Astrocyte (in vitro differentiated cells and primary cell): ENCODE measurements at regions not wholly inside any gene's neighbourhood (a gene's known extent, or its start where the extent isn't known, plus 50 kb on each side); places are given as distances from the start of the nearest gene placed in this dataset.

Experiments
- DNase-seq: peaks from one replicate; pipeline ENCODE4 v3.0.0-alpha.2; 2010; ENCODE audit warnings: low read depth
- FAIRE-seq: peaks from 2 replicates; lab custom pipeline; 2011; peaks lifted over from hg19 to GRCh38; lab: Jason Lieb, UNC
- H2AFZ ChIP-seq: 2 replicates; pipeline ENCODE4 v1.6.0; 2012; ENCODE audit warnings: low read depth, low read length, inconsistent platforms
- H3K27ac ChIP-seq: 2 replicates; pipeline ENCODE4 v1.5.1; 2011; ENCODE audit warnings: low read depth, low read length, inconsistent platforms
- H3K27me3 ChIP-seq: 2 replicates; pipeline ENCODE4 v1.6.0; 2011; ENCODE audit warnings: low read length, inconsistent platforms; ENCODE audit not compliant: insufficient read depth
- H3K36me3 ChIP-seq: 2 replicates; pipeline ENCODE4 v1.5.1; 2011; ENCODE audit warnings: low read length, inconsistent platforms; ENCODE audit not compliant: insufficient read depth
- H3K4me1 ChIP-seq: 2 replicates; pipeline ENCODE4 v1.5.1; 2011; ENCODE audit warnings: low read length, inconsistent platforms; ENCODE audit not compliant: insufficient read depth
- H3K4me2 ChIP-seq: 2 replicates; pipeline ENCODE4 v1.6.0; 2012; ENCODE audit warnings: low read length, inconsistent platforms
- H3K4me3 ChIP-seq: 2 replicates; pipeline ENCODE4 v1.5.1; 2011; ENCODE audit warnings: low read depth, mild to moderate bottlenecking, low read length, inconsistent platforms; ENCODE audit not compliant: insufficient read depth
- H3K79me2 ChIP-seq: 2 replicates; pipeline ENCODE4 v1.6.0; 2012; ENCODE audit warnings: mild to moderate bottlenecking, low read length, inconsistent platforms; ENCODE audit not compliant: insufficient read depth
- H3K9ac ChIP-seq: 2 replicates; pipeline ENCODE4 v1.6.0; 2012; ENCODE audit warnings: mild to moderate bottlenecking, low read length, inconsistent platforms
- H3K9me3 ChIP-seq: 2 replicates; pipeline ENCODE4 v1.5.1; 2012; ENCODE audit warnings: low read depth, mild to moderate bottlenecking, low read length, inconsistent platforms; ENCODE audit not compliant: insufficient read depth
- H4K20me1 ChIP-seq: 2 replicates; pipeline ENCODE4 v1.6.0; 2012; ENCODE audit warnings: low read length, inconsistent platforms; ENCODE audit not compliant: insufficient read depth
- H3K27ac Mint-ChIP-seq: one replicate; pipeline ENCODE4 v1.8.0; 2021; ENCODE audit warnings: mild to moderate bottlenecking, mixed read lengths; ENCODE audit not compliant: unreplicated experiment
- H3K27me3 Mint-ChIP-seq: one replicate; pipeline ENCODE4 v1.8.0; 2021; ENCODE audit warnings: low read depth, mixed read lengths; ENCODE audit not compliant: unreplicated experiment
- H3K36me3 Mint-ChIP-seq: one replicate; pipeline ENCODE4 v1.8.0; 2021; ENCODE audit warnings: low read depth, mixed read lengths; ENCODE audit not compliant: unreplicated experiment
- H3K4me1 Mint-ChIP-seq: one replicate; pipeline ENCODE4 v1.8.0; 2021; ENCODE audit warnings: low read depth, mixed read lengths; ENCODE audit not compliant: unreplicated experiment
- H3K4me3 Mint-ChIP-seq: one replicate; pipeline ENCODE4 v1.8.0; 2021; ENCODE audit warnings: mild to moderate bottlenecking, moderate library complexity, mixed read lengths; ENCODE audit not compliant: unreplicated experiment
- H3K9me3 Mint-ChIP-seq: one replicate; pipeline ENCODE4 v1.8.0; 2021; ENCODE audit warnings: mild to moderate bottlenecking, mixed read lengths; ENCODE audit not compliant: unreplicated experiment
- EZH2 ChIP-seq: IDR thresholded peaks from 2 replicates; pipeline ENCODE4 v1.6.1; 2012; ENCODE audit warnings: mild to moderate bottlenecking, low read length, inconsistent platforms; ENCODE audit not compliant: insufficient read depth
- TF ChIP-seq, protein P1 (sequence below): IDR thresholded peaks from 2 replicates; pipeline ENCODE4 v1.5.1; 2011; ENCODE audit warnings: low read depth, mild to moderate bottlenecking, inconsistent platforms, low read length, moderate library complexity; ENCODE audit not compliant: insufficient read depth

DNA sequence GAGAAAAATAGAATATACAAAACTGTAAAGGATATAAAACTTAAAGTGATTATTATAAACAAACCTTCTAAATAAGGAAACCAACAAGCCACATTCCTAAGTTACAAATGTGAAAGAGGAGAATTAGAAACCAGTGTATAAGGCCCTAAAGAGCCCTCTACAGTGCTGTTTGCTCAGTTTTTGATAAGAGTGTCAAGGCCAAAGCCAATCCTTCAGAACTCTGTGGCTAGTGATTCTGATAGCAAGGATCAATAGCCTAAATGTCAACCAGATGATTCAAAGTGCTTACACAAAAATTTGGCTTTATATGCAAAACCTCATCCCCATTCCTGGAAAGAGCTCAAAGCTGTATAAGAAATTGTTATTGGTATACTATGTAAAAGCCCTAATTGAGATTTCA, 104.6 kb upstream of the HTR1E start:
- no peak overlapping the region for H3K4me3 Mint-ChIP-seq
- H3K4me1 ChIP-seq: no peaks in the 10 kb centered on the region
- H2AFZ ChIP-seq: no peak overlapping the region
- H4K20me1 ChIP-seq: no peaks in the 10 kb centered on the region
- no peak overlapping the region for H3K27ac ChIP-seq
- no peaks in the 10 kb centered on the region for H3K79me2 ChIP-seq
- DNase-seq: no peak
- TF ChIP-seq EZH2: no peak
- H3K9me3 ChIP-seq: no peaks in the 10 kb centered on the region
- H3K4me2 ChIP-seq: no peak overlapping the region
- no peaks in the 10 kb centered on the region for H3K4me1 Mint-ChIP-seq
- H3K27ac Mint-ChIP-seq: no peak overlapping the region
- H3K4me3 ChIP-seq: no peak overlapping the region
- H3K36me3 Mint-ChIP-seq: no peaks in the 10 kb centered on the region
- H3K27me3 Mint-ChIP-seq: no peaks in the 10 kb centered on the region
- H3K36me3 ChIP-seq: no peaks in the 10 kb centered on the region
- no peaks in the 10 kb centered on the region for H3K9me3 Mint-ChIP-seq
- H3K9ac ChIP-seq: no peak overlapping the region
- H3K27me3 ChIP-seq: no peaks in the 10 kb centered on the region
- FAIRE-seq: no peak

DNA sequence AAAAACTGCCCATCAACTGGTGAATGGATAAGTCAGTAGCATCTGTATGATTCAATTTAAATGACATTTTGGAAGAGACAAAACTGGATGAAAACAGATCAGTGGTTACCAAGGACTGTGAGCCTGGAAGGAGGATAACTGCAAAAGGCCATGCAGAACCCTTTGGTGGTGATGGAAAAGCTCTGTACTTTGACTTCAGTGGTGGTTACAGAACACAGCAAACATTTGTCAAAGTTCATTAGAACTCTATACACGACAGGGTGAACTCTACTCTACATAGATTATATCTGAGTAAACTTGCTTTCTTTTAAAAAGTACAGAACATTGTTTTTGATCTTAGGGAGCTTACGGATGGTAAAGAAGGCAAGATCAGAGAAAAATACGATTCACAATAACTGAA, 111.9 kb upstream of the HTR1E start:
- no peaks in the 10 kb centered on the region for H4K20me1 ChIP-seq
- no peak overlapping the region for H3K27ac ChIP-seq
- H3K27me3 ChIP-seq: no peaks in the 10 kb centered on the region
- H3K27ac Mint-ChIP-seq: no peak overlapping the region
- no peaks in the 10 kb centered on the region for H3K4me1 ChIP-seq
- FAIRE-seq (no peak), DNase-seq (no peak)
- H3K9me3 ChIP-seq: no peaks in the 10 kb centered on the region
- H3K4me3 ChIP-seq: no peak overlapping the region
- no peak overlapping the region for H3K4me3 Mint-ChIP-seq
- no peaks in the 10 kb centered on the region for H3K36me3 ChIP-seq
- TF ChIP-seq, protein P1, sequence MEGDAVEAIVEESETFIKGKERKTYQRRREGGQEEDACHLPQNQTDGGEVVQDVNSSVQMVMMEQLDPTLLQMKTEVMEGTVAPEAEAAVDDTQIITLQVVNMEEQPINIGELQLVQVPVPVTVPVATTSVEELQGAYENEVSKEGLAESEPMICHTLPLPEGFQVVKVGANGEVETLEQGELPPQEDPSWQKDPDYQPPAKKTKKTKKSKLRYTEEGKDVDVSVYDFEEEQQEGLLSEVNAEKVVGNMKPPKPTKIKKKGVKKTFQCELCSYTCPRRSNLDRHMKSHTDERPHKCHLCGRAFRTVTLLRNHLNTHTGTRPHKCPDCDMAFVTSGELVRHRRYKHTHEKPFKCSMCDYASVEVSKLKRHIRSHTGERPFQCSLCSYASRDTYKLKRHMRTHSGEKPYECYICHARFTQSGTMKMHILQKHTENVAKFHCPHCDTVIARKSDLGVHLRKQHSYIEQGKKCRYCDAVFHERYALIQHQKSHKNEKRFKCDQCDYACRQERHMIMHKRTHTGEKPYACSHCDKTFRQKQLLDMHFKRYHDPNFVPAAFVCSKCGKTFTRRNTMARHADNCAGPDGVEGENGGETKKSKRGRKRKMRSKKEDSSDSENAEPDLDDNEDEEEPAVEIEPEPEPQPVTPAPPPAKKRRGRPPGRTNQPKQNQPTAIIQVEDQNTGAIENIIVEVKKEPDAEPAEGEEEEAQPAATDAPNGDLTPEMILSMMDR: no peak
- TF ChIP-seq EZH2: no peak
- no peak overlapping the region for H3K9ac ChIP-seq
- no peaks in the 10 kb centered on the region for H3K36me3 Mint-ChIP-seq
- no peak overlapping the region for H2AFZ ChIP-seq
- no peaks in the 10 kb centered on the region for H3K9me3 Mint-ChIP-seq
- no peaks in the 10 kb centered on the region for H3K27me3 Mint-ChIP-seq
- no peak overlapping the region for H3K4me2 ChIP-seq
- H3K79me2 ChIP-seq: no peaks in the 10 kb centered on the region
- no peaks in the 10 kb centered on the region for H3K4me1 Mint-ChIP-seq

DNA sequence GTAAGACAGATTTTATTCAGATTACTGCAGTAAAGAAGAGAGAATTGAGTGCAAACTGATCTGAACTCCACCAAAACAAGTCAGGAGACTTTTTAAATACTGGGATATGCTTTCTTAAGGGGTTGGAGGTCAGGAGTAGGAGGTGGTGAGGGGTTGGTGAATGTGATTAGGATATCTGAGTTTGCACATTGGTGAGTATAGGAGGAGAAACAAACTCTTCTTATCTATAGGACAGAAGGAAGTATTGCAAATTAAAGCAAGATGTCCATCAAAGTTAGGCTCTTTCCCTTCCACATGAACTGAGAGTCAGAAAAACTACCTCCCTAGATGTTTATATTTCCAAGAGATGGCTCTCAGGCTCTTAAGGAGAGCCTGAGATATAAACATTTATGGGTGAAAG, 114.6 kb upstream of the HTR1E start:
- Mint-ChIP-seq H3K4me1 (no peaks in the 10 kb centered on the region), H3K27ac (no peak overlapping the region), H3K4me3 (no peak overlapping the region), H3K36me3 (no peaks in the 10 kb centered on the region), H3K27me3 (no peaks in the 10 kb centered on the region), H3K9me3 (no peaks in the 10 kb centered on the region)
- Histone ChIP-seq H2AFZ (no peak overlapping the region), H3K4me2 (no peak overlapping the region), H3K4me3 (no peak overlapping the region), H3K9me3 (no peaks in the 10 kb centered on the region), H3K27me3 (no peaks in the 10 kb centered on the region), H3K36me3 (no peaks in the 10 kb centered on the region), H3K4me1 (no peaks in the 10 kb centered on the region), H3K9ac (no peak overlapping the region), H3K79me2 (no peaks in the 10 kb centered on the region), H3K27ac (no peak overlapping the region), H4K20me1 (no peaks in the 10 kb centered on the region)
- DNase-seq (no peak), FAIRE-seq (no peak)
- TF ChIP-seq EZH2: no peak
- TF ChIP-seq, protein P1: no peak
